ENCODE measurements at regions not wholly inside any gene's neighbourhood (a gene's known extent, or its start where the extent isn't known, plus 50 kb on each side); places are given as distances from the start of the nearest gene placed in this dataset.

DNA sequence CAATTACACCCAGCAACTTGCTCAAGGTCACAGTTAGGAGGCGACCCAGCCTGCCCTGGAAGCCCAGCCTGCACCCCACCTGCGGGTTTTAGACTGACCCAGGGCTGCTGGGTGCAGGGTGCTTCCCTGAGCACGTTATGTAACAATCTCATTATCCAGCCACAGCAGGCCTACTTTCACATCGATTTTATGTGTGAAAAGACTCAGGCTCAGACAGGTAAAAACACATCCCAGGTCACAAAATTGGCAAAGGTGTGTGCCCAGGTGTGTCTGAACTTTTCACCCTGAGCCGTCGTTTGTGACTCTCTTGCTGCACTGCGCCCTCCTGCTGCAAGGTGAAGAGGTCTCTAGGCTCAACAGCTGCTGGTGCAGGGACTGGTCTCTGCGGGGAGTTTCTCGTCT lies 668.2 kb upstream of the HS6ST1 start:
- H3K36me3 ChIP-seq = no peaks in the 10 kb centered on the region
- no peaks in the 10 kb centered on the region for H3K27me3 ChIP-seq
- H3K9me3 ChIP-seq = no peaks in the 10 kb centered on the region
- no peak overlapping the region for H3K27ac ChIP-seq
- no peak overlapping the region for H3K4me3 ChIP-seq
- TF ChIP-seq, protein P1, sequence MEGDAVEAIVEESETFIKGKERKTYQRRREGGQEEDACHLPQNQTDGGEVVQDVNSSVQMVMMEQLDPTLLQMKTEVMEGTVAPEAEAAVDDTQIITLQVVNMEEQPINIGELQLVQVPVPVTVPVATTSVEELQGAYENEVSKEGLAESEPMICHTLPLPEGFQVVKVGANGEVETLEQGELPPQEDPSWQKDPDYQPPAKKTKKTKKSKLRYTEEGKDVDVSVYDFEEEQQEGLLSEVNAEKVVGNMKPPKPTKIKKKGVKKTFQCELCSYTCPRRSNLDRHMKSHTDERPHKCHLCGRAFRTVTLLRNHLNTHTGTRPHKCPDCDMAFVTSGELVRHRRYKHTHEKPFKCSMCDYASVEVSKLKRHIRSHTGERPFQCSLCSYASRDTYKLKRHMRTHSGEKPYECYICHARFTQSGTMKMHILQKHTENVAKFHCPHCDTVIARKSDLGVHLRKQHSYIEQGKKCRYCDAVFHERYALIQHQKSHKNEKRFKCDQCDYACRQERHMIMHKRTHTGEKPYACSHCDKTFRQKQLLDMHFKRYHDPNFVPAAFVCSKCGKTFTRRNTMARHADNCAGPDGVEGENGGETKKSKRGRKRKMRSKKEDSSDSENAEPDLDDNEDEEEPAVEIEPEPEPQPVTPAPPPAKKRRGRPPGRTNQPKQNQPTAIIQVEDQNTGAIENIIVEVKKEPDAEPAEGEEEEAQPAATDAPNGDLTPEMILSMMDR (IDR thresholded peaks at IDR 0.05) = no peak
- DNase-seq (ENCODE audit: low spot score in 2 of 2) = no peak
- intact Hi-C loops (cut with DNase I) = no loop called here
- no peaks in the 10 kb centered on the region for H3K4me1 ChIP-seq

GRCh38 chr2:128988326-128988725 lies 669.7 kb upstream of the HS6ST1 start:
- H3K4me3 ChIP-seq = no peak overlapping the region
- intact Hi-C loops (cut with DNase I) = no loop called here
- no peaks in the 10 kb centered on the region for H3K9me3 ChIP-seq
- H3K27ac ChIP-seq = no peak overlapping the region
- H3K27me3 ChIP-seq = no peaks in the 10 kb centered on the region
- no peaks in the 10 kb centered on the region for H3K36me3 ChIP-seq
- no peak for DNase-seq (ENCODE audit: low spot score in 2 of 2)
- H3K4me1 ChIP-seq = no peaks in the 10 kb centered on the region
- TF ChIP-seq, protein P1 (IDR thresholded peaks at IDR 0.05) = no peak

- H3K27me3 ChIP-seq = no peaks in the 10 kb centered on the region
- TF ChIP-seq, protein P1 (IDR thresholded peaks at IDR 0.05) = no peak
- H3K4me3 ChIP-seq = no peak overlapping the region
- intact Hi-C loops (cut with DNase I) = no loop called here
- no peak for DNase-seq (ENCODE audit: low spot score in 2 of 2)
- no peaks in the 10 kb centered on the region for H3K9me3 ChIP-seq
- H3K27ac ChIP-seq = no peak overlapping the region
- H3K4me1 ChIP-seq = no peaks in the 10 kb centered on the region
- no peaks in the 10 kb centered on the region for H3K36me3 ChIP-seq
Observed at GRCh38 chr2:128988967-128989366, 670.3 kb upstream of the HS6ST1 start.

DNA sequence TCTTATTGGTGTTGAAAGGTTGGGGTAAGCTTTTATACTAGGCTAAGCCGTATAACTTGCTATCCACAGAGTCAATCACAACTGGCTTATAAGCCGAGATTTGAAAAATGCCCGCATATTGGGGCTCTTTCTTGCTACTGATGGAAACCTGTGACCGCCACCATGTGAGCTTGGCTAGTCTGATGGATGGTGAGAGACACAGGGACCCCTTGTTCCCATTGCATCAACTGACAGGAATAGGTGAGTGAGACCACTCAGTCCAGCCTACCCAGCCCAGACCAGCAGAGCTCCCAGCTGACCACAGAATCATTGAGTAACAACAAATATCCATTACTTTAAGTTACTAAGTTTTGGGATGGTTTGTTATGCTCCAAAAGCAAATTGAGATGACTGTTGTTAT lies 676.4 kb upstream of the HS6ST1 start:
- Histone ChIP-seq H3K27ac (no peak overlapping the region), H3K4me3 (no peak overlapping the region), H3K36me3 (no peaks in the 10 kb centered on the region), H3K9me3 (no peaks in the 10 kb centered on the region), H3K27me3 (no peaks in the 10 kb centered on the region), H3K4me1 (no peaks in the 10 kb centered on the region)
- intact Hi-C loops (cut with DNase I) = no loop called here
- DNase-seq (ENCODE audit: low spot score in 2 of 2) = no peak
- TF ChIP-seq, protein P1 (IDR thresholded peaks at IDR 0.05) = no peak

GRCh38 chr2:128996078-128996477 lies 677.4 kb upstream of the HS6ST1 start:
- TF ChIP-seq, protein P1 (IDR thresholded peaks at IDR 0.05) = no peak
- no peaks in the 10 kb centered on the region for H3K4me1 ChIP-seq
- no peaks in the 10 kb centered on the region for H3K9me3 ChIP-seq
- no peaks in the 10 kb centered on the region for H3K36me3 ChIP-seq
- no peak overlapping the region for H3K4me3 ChIP-seq
- H3K27me3 ChIP-seq = no peaks in the 10 kb centered on the region
- no peak overlapping the region for H3K27ac ChIP-seq
- DNase-seq (ENCODE audit: low spot score in 2 of 2) = no peak
- intact Hi-C loops (cut with DNase I) = no loop called here

DNA sequence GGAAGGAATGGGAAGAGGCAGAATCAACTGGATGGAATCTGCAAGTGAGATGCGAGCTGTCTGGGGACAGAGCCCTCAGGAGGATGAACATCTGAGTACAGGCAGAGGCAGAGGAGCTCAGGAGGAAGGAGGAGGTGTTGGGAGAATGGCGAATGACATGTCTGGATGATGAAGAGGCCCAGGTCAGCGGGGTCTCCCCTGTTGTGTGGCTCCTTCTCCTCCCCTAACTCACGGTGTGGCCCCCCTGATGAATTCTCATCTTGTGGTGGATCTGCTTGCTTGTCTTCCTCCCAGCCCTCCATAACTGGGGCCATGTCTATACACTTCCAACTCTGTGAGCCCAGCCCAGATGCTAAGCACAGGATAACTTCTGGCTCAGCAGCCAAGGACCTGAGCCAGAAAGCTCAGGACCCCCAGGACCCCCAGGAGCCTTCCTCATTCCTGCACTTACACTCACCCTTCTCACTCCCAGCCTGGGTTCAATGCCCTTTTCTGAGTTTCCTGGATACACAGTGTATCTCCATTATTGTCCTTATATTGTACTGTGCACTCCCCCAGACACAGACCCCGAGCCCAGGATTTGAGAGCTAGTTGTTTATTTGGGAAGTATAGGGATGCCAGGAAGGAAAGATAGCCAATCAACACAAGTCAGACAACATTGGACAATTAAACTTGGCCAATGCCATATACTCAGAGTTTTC lies 678.6 kb upstream of the HS6ST1 start:
- TF ChIP-seq, protein P1 (IDR thresholded peaks at IDR 0.05) = no peak
- Histone ChIP-seq H3K4me1 (no peaks in the 10 kb centered on the region), H3K36me3 (no peaks in the 10 kb centered on the region), H3K27me3 (no peaks in the 10 kb centered on the region), H3K9me3 (no peaks in the 10 kb centered on the region), H3K4me3 (no peak overlapping the region), H3K27ac (no peak overlapping the region)
- DNase-seq (ENCODE audit: low spot score in 2 of 2) = no peak
- intact Hi-C loops (cut with DNase I) = no loop called here
